NCI-H524 (cell line): ENCODE measurements at regions not wholly inside any gene's neighbourhood (a gene's known extent, or its start where the extent isn't known, plus 50 kb on each side); places are given as distances from the start of the nearest gene placed in this dataset.

Experiments
- DNase-seq, 2 experiments: peaks; one replicate each; lab custom pipeline; 2025; lab: John Stamatoyannopoulos, UW

DNA sequence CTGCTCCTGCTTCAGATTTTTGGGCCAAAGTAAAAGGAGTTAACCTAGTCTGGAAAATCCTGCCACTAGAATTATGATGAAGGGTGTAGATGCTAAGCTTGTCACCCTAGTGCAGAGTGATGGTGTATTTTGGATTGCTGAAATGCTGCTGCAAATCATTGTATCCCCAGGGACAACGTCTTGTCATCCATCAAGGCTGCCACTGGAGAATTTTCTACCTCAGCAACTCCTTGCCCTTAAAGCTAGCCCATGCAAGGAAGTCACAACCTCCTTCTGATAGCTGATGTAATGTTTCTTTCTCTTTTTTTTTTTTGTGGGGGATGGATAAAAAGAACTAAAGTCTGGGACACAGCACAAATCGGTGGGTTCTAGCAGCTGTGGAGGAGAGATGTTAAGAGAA lies 139.4 kb upstream of the FRMD6 start:
- DNase-seq: no peak

GRCh38 chr14:51513281-51513680 lies 138.4 kb upstream of the FRMD6 start:
- no peak for DNase-seq

DNA sequence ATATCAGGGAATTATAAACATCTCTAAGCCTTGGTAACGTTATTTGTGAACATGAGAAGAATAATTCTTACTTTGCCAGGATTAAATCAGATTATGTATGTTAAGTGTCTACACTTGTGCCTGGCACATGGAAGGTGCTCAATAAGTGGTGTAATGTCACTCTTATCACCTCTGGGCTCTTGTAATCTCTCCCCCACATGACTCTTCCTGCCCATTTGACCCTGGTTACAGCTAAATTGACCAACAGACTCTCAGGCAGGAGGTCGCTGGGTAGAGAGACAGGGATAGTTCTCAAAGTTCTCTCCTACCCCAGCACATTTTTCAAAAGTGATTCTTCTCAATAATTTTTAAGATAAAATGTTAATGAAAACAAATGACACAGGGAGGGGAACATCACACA lies 137.8 kb upstream of the FRMD6 start:
- DNase-seq: peak; percentile 80 to 87

- DNase-seq: no peak
These were observed 136.1 kb upstream of the FRMD6 start for GRCh38 chr14:51515611-51516010.

DNA sequence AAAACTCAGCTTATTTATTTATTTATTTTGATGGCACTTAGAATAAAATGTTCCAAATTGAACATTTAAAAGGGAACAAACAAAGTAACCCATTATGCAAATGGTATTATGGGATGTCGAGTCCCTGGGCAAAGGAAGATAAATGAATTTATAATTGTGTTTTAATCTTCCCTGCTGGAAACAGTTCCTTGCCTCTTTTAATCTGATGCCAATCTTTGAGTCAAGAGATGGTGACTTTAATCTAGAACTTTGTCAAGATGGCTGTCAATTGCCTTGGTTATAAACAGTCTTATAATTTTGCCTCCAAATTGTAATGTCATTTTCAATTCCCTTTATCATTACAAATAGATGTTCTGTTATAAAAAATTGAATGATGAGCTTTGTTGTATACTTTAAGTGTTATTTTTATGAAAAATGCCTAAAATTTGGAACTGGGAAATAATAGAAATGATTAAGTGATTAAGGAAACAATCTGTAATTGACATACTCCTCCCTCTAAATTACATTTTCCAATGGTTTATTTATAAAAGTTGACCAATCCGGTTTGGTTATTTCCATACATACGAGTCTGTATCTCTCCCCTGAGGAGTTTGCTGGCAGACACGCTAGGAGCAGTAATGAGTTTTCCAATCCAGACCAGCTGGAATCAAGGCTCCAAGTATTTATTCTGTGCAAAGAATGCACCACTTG lies 134.9 kb upstream of the FRMD6 start:
- no peak for DNase-seq

DNA sequence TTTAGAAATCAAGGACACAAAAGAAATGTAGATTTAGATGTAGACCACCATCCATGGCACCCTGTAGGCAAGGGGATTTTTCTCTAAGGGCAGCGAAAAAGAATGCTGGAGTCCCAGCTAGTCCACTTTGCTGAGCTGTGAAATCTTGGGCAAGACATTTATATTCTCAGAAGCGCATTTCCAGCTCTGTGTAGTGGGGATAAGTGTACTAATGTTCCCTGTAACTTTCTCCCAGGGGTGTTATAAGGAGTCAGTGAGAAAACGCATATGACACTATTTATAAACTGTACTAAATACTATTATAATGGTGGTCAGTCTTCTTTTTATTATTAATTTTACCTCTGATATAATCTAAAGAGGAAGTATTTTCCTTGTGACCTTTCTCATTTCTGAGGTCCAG lies 133.4 kb upstream of the FRMD6 start:
- no peak for DNase-seq

DNA sequence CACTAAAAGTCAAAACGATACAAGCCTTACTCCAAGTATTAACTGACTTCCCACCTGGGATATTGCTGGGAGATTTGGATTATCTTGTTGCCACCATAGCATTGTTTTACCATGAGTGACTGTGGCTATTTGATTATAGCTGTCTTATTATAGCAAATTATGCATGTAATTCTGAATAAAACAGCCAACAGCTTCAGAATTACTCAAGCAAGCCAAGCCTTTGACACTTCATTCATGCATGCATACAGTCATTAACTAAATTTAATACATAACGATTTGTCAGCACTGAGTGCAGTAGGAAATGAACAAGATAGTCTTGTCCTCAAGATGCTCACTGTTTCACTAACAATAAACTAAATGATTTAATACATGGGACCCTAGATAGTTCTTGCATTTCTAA lies 133.0 kb upstream of the FRMD6 start:
- DNase-seq: no peak

DNA sequence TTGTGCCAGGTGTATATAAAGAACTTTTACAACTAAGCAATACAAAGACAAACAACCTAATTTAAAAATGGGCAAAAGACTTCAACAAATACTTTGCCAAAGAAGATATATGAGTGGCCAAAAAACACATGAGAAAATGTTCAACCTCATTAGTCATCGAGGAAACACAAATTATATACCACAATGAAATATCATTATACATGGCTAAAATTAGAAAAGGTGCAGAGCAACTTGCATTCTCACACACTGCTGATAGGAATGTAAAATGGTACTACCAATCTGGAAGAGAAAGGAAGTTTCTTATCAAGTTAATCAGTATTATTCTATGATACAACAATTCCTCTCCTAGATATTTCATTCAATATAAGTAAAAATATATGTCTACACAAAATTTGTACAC lies 131.6 kb upstream of the FRMD6 start:
- DNase-seq: no peak

DNA sequence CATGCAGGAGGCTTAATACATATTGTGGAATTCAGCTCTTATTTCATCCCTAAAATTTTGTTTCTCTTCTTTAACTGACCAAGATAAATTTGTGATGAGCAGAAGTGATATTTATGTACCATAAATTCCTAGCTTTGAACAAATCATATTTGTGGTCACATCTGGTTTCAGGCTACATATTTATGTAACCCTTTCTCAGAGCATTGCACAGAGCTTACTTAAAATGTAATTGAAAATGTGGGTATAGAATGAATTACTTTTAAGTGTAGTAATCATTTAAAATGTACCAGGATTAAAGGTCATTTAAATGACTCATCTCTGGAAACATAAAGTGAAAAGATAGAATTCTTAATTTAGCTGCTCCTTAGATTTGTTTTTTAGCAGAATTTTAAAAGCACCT lies 129.9 kb upstream of the FRMD6 start:
- no peak for DNase-seq

DNA sequence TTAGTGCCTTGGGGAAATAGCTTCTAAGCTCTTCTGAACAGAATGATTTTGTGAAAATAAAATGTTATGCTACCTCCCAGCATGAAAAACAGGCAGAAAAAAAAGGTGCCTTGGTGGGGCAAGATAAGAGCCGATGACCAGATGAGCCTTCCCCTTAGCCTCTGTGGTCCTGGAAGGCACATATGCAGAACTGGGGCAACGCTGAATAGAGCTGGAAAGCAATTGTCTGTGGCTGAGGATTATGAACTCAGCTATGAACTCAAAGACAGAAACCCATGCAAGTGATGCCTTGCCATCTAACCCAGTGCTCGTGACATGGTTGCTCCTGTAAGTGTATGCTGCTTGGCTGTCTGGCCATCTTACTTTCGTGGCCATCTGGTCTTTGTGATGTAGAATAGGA lies 128.5 kb upstream of the FRMD6 start:
- DNase-seq: peak in 1 of 2 experiments; percentile 39

DNA sequence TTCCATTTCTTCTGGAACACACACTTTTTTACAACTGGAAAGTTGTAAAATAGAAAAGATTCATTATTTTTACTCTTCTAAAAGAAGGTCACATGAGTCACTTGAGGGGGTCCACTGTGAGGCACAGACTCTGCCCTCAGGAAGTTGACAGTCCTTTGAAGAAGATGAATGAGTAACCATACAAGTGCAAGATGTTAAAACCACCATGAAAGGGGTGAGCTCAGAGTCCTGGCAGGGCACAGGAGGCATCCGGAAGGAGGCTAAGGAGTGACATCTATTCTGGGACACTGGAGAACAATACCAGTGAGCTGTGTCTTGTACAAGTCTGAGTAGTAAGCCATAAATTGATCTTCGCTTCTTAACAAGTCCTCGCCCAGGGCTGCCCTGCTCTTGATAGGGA lies 126.0 kb upstream of the FRMD6 start:
- no peak for DNase-seq

- DNase-seq: peak in 1 of 2 experiments; percentile 35
These were observed 124.6 kb upstream of the FRMD6 start for GRCh38 chr14:51527073-51527472.

DNA sequence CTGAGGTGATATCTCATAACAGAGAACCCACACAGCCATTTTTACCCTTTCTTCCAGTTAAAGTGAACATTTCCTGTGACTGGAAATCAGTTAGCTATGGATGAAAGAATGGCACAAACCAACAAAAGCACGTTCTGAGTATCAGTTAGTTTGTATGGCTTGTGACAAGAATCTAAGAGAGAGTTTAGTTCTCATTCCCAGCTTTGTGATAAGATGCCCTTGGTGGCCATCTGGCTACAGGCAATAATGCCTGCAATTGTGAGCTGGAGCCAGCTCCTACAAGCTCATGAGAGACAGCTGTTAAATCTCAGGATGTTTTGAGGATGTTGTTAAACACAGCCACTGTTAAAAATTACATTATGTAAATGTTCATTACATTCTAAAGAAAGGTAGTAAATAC lies 122.0 kb upstream of the FRMD6 start:
- DNase-seq: peak; percentile 67 to 91

- DNase-seq: no peak
These were observed 118.5 kb upstream of the FRMD6 start for GRCh38 chr14:51533160-51533559.

GRCh38 chr14:51533872-51534553 lies 117.7 kb upstream of the FRMD6 start:
- DNase-seq: no peak

- DNase-seq: peak in 1 of 2 experiments; percentile 26
These were observed 117.1 kb upstream of the FRMD6 start for GRCh38 chr14:51534610-51535011.

DNA sequence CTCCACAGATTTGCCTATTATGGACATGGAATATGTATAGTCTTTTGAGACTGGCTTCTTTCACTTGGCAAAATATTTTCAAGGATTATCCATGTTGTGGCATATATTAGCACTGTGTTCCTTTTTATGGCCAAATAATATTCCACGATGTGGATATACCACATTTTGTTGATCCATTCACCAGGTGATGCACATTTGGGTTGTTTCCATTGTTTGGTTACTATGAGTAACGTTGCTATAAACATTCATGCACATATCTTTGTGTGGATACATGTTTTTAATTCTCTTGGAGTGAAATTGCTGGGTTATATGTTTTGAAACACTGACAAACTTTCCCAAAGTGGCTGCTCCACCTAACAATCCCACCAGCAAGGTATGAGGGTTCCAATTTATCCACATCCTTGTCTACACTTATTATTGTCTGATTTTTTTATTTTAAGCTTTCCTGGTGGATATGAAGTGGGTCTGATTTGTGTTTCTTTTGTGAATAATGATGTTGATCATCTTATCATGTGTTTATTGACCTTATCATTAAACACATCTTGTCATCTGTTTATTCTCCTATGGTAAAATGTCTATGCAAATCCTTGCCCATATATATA lies 116.2 kb upstream of the FRMD6 start:
- DNase-seq: no peak

- DNase-seq: no peak
These were observed 112.7 kb upstream of the FRMD6 start for GRCh38 chr14:51538973-51539372.

GRCh38 chr14:51539571-51540037 lies 112.1 kb upstream of the FRMD6 start:
- no peak for DNase-seq

DNA sequence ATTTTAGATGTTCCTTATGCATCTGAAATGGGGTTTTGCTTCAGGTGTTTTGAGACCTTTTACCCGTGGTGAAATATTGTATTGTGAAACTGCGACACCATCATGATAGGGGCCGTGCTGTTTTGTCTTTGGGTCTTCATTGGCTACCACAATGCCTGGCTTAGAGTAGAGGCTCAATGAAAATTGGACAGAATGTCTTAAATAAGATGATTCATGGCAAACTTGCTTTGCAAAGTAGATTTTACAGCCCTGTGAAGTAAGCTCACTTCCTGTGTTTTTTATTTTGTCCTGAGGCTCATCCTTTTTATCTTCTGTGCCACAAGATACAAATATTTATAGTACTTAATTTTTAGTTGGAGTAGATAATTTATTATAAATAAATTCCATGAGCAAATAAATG lies 111.3 kb upstream of the FRMD6 start:
- DNase-seq: no peak

DNA sequence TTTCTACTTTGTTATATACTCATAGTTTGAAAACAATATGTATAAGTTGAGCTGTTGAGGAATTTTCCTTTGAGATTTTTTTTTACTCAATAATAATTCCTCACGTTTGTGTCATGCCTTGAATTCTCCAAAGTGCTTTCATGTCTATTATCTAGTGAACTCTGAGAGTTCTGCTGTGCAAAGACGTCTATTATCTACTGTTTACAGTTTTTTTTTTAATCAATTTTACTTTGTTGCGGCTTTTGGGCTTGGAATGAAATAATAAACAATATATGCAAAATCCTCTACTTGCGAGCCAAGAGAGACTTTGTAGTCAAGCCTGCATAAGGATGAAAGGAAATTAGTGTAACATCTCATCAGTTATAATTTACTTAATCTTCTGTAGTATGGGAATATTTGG lies 107.2 kb upstream of the FRMD6 start:
- no peak for DNase-seq

DNA sequence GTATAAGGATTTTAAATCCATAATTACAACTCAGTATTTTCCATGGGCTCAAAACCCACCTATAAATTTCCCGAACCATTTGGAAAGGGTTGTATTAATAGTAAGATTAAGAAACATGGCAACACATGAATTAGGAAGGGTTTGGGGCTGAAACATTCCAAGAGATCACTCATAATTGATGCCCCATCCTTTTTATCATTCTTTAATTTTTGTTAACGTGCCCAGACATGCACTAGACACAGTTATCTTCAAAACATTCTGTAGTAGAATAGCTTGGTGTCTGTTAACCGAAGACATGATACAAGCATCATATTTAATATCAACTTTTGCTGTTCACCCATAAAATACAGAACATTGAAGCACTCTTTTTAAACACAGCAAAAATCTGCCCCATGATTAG lies 106.8 kb upstream of the FRMD6 start:
- no peak for DNase-seq

GRCh38 chr14:51545396-51545795 lies 106.3 kb upstream of the FRMD6 start:
- no peak for DNase-seq
